ENCODE measurements at regions not wholly inside any gene's neighbourhood (a gene's known extent, or its start where the extent isn't known, plus 50 kb on each side); places are given as distances from the start of the nearest gene placed in this dataset.

DNA sequence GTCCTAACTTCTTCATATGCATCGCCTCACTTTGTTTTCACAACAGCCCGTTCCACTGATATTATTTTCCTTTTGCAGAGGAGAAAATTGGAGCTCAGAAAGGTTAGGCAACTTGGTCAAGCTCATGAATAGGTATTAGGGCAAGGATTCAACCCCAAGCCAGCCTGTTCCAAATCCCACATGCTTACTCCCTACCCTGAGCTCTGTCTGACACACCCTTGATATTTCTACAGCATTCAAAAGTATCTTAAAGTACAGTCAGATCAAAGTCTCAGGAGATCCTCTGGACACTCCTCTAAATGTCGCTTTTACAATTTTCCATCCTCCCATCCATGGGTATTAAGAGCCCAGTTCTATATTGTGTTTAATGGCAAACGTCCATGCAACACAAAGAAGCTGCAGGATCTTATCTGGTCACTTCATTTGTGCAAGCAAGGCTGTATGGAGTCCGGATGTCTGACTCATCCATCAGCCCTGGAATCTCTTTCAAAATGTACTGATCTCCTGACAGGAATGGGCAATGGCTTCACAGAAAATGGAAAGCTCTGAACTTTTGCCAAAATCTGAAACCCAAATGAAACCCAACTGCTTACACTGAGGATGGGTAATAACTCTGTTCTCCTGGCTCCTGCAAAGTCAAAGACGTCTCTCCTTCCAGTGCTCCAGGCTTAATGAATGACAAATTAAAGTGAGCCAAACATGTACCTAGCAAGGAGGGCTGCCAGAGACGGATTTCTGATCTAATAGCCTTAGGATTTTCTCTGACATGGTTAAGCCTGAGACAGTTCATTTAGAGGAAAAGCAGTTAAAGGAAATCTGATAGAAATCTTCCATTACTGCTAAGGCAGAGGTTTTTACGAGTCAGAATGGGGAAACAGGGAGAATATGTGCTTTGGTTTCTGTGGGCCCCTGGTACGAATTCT is 230.9 kb upstream of the RORA start:
- TF ChIP-seq CTCF (IDR thresholded peaks at IDR 0.05) (no peak), POLR2AphosphoS5 (IDR thresholded peaks at IDR 0.05) (no peak), POLR2A (IDR thresholded peaks at IDR 0.05) (no peak)
